OCI-LY3 (cell line): ENCODE measurements at regions not wholly inside any gene's neighbourhood (a gene's known extent, or its start where the extent isn't known, plus 50 kb on each side); places are given as distances from the start of the nearest gene placed in this dataset.

Experiments used
- H2AFZ ChIP-seq: fragments of 200-600, 300-600 bp; shearing (Covaris generic); 2 replicates; pipeline ENCODE4 v1.6.0; 2014; ENCODE audit warnings: antibody characterized with exemption, low read depth, low read length
- H3K27ac ChIP-seq: fragments of 200-600, 300-600 bp; sonication (generic); 2 replicates; pipeline ENCODE4 v1.5.1; 2014; ENCODE audit warnings: mild to moderate bottlenecking, low read length, moderate library complexity, mixed read lengths
- H3K27me3 ChIP-seq: fragments of 200-600, 300-600 bp; sonication (generic); 2 replicates; pipeline ENCODE4 v1.6.1; 2014; ENCODE audit warnings: low read depth, low read length, mixed read lengths
- H3K36me3 ChIP-seq: fragments of 200-600, 300-600 bp; sonication (generic); replicated peaks from 2 replicates; pipeline ENCODE3; 2014; ENCODE audit warnings: low read depth, low read length, mixed read lengths
- H3K4me1 ChIP-seq: fragments of 300-600, 200-600 bp; sonication (generic); 2 replicates; pipeline ENCODE4 v1.6.1; 2014; ENCODE audit warnings: low read length, mixed read lengths
- H3K4me2 ChIP-seq: fragments of 200-600, 300-600 bp; sonication (generic); 2 replicates; pipeline ENCODE4 v1.6.1; 2014; ENCODE audit warnings: low read length, mixed read lengths
- H3K4me3 ChIP-seq: fragments of 300-600, 200-600 bp; sonication (generic); 2 replicates; pipeline ENCODE4 v1.5.1; 2014; ENCODE audit warnings: antibody characterized with exemption, mild to moderate bottlenecking, low read length, moderate library complexity
- H3K79me2 ChIP-seq: fragments of 300-600, 200-600 bp; shearing (Covaris generic); 2 replicates; pipeline ENCODE4 v1.6.1; 2014; ENCODE audit warnings: mild to moderate bottlenecking, low read length, mixed read lengths
- H3K9ac ChIP-seq: fragments of 300-600, 200-600 bp; shearing (Covaris generic); 2 replicates; pipeline ENCODE4 v1.6.0; 2014; ENCODE audit warnings: mild to moderate bottlenecking, low read length, moderate library complexity
- H3K9me3 ChIP-seq: fragments of 200-600, 300-600 bp; shearing (Covaris generic); 2 replicates; pipeline ENCODE4 v1.6.1; 2014; ENCODE audit warnings: low read length, mixed read lengths; ENCODE audit not compliant: insufficient read depth
- H4K20me1 ChIP-seq: fragments of 200-600, 300-600 bp; sonication (generic); 2 replicates; pipeline ENCODE4 v1.6.1; 2016; ENCODE audit warnings: low read length, mixed read lengths; ENCODE audit not compliant: insufficient read depth
- CTCF ChIP-seq: fragments of 200-600, 300-600 bp; sonication (generic); IDR thresholded peaks from 2 replicates; pipeline ENCODE4 v1.5.1; 2014; ENCODE audit warnings: antibody characterized with exemption, low read length, low read depth
- EZH2phosphoT487 ChIP-seq: fragments of 200-600 bp; shearing (Covaris generic); IDR thresholded peaks from 2 replicates; pipeline ENCODE4 v1.6.1; 2018; ENCODE audit warnings: antibody characterized with exemption, mixed run types, low read depth

- H3K9ac ChIP-seq = no peak overlapping the region
Observed at GRCh38 chr2:118387509-118387908, 299.2 kb downstream of the INSIG2 start.

GRCh38 chr2:118386641-118387302, 298.5 kb downstream of the INSIG2 start:
- no peaks in the 10 kb centered on the region for H3K4me1 ChIP-seq
- H3K27me3 ChIP-seq = no peaks in the 10 kb centered on the region
- no peaks in the 10 kb centered on the region for H4K20me1 ChIP-seq
- no peak overlapping the region for H3K27ac ChIP-seq
- no peaks in the 10 kb centered on the region for H3K9me3 ChIP-seq
- no peak overlapping the region for H3K9ac ChIP-seq
- H3K79me2 ChIP-seq = no peaks in the 10 kb centered on the region
- no peak overlapping the region for H3K4me3 ChIP-seq
- H3K4me2 ChIP-seq = no peak overlapping the region
- TF ChIP-seq EZH2phosphoT487 (no peak), CTCF (no peak)
- no peak overlapping the region for H2AFZ ChIP-seq
- H3K36me3 ChIP-seq = no peaks in the 10 kb centered on the region

More at GRCh38 chr2:118387509-118387908, 299.2 kb downstream of the INSIG2 start:
- Histone ChIP-seq H3K27ac (no peak overlapping the region), H3K4me3 (no peak overlapping the region), H3K36me3 (no peaks in the 10 kb centered on the region), H3K9me3 (no peaks in the 10 kb centered on the region), H3K27me3 (no peaks in the 10 kb centered on the region), H2AFZ (no peak overlapping the region), H3K4me1 (no peaks in the 10 kb centered on the region), H4K20me1 (no peaks in the 10 kb centered on the region), H3K4me2 (no peak overlapping the region), H3K79me2 (no peaks in the 10 kb centered on the region)
- no peak for TF ChIP-seq CTCF
- TF ChIP-seq EZH2phosphoT487 = no peak

GRCh38 chr2:118380915-118381653, 292.8 kb downstream of the INSIG2 start:
- H3K27ac ChIP-seq = no peak overlapping the region
- H3K79me2 ChIP-seq = no peaks in the 10 kb centered on the region
- H2AFZ ChIP-seq = no peak overlapping the region
- no peaks in the 10 kb centered on the region for H3K9me3 ChIP-seq
- TF ChIP-seq CTCF (no peak), EZH2phosphoT487 (no peak)
- H3K4me3 ChIP-seq = no peak overlapping the region
- H3K27me3 ChIP-seq = no peaks in the 10 kb centered on the region
- no peaks in the 10 kb centered on the region for H4K20me1 ChIP-seq
- no peak overlapping the region for H3K4me2 ChIP-seq
- H3K9ac ChIP-seq = no peak overlapping the region
- H3K36me3 ChIP-seq = no peaks in the 10 kb centered on the region
- H3K4me1 ChIP-seq = no peaks in the 10 kb centered on the region

GRCh38 chr2:118375907-118376485, 287.7 kb downstream of the INSIG2 start:
- TF ChIP-seq EZH2phosphoT487 (no peak), CTCF (no peak)
- no peaks in the 10 kb centered on the region for H3K36me3 ChIP-seq
- no peaks in the 10 kb centered on the region for H3K79me2 ChIP-seq
- H3K4me3 ChIP-seq = no peak overlapping the region
- peaks cover 11% of the 10 kb centered on the region for H3K27me3 ChIP-seq
- no peak overlapping the region for H3K9ac ChIP-seq
- H3K4me1 ChIP-seq = no peaks in the 10 kb centered on the region
- no peak overlapping the region for H3K27ac ChIP-seq
- no peak overlapping the region for H3K4me2 ChIP-seq
- no peaks in the 10 kb centered on the region for H4K20me1 ChIP-seq
- H2AFZ ChIP-seq = no peak overlapping the region
- H3K9me3 ChIP-seq = no peaks in the 10 kb centered on the region
